ENCODE measurements at regions not wholly inside any gene's neighbourhood (a gene's known extent, or its start where the extent isn't known, plus 50 kb on each side); places are given as distances from the start of the nearest gene placed in this dataset.

- no peak for DNase-seq
Measured at GRCh38 chr9:108599571-108599970, 256.2 kb downstream of the ACTL7B start.

GRCh38 chr9:108591121-108591520, 264.7 kb downstream of the ACTL7B start:
- no peak for DNase-seq

DNA sequence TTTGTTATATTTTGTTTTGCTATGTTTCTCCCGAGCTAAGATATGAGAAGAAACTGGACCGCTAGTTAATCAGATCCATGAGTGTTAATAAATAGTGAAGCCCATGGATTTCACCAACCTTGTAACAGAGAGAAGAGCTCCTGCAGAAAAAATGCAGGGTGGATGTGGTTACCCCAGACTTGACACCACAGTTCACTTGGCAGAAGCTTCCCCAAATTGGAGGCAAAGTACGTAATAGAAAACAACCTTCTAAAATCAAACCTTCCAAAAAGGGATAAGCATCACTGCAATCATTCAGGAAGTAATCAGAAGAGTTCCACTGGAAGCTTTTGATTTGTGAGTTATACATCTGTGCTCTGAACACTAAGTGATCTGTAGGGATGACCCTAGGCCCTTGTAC, 267.5 kb downstream of the ACTL7B start:
- DNase-seq = no peak

- DNase-seq = no peak
Measured at GRCh38 chr9:108586471-108587139, 269.2 kb downstream of the ACTL7B start.

DNA sequence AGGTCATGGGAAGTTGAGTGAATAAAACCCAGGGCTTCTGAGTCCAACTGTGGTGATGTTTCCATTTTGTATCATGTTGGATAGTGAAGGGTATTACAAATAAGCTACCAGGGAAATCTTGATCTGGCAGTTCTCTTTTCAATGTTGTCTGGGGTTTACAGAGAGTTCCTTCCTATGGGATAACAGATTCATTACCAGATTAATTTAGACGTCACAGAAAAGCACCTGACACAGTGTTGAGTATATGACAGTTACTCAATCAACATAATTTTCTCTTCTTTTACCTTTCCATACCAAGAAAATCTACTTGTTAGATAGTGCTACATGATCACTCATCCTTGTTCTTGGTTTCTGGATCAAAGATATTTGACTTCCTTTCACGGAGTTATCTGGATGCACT, 270.9 kb downstream of the ACTL7B start:
- DNase-seq = no peak

GRCh38 chr9:108582726-108583125, 273.1 kb downstream of the ACTL7B start:
- no peak for DNase-seq

GRCh38 chr9:108579757-108580439, 275.9 kb downstream of the ACTL7B start:
- no peak for DNase-seq

DNA sequence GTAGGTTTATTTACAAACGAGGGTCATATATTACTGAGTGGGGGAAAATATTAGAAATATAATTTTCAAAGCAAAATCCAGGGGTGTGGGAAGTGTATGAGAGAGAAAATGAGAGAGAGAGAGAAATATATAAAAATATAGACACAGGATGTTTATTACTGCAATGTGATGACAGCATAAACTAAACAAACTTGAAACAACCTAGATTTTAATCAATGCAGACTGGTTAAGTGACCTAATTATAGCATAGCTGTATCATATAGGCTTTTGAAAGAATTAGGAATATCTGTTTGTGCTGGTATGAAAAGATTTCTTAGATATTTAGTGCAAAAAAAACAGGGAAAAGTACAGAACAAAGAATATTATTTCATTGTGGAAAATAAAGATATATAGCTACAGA, 280.5 kb downstream of the ACTL7B start:
- no peak for DNase-seq

GRCh38 chr9:108569624-108570023, 286.2 kb downstream of the ACTL7B start:
- no peak for DNase-seq

GRCh38 chr9:108568093-108568492, 287.7 kb downstream of the ACTL7B start:
- DNase-seq = no peak

DNA sequence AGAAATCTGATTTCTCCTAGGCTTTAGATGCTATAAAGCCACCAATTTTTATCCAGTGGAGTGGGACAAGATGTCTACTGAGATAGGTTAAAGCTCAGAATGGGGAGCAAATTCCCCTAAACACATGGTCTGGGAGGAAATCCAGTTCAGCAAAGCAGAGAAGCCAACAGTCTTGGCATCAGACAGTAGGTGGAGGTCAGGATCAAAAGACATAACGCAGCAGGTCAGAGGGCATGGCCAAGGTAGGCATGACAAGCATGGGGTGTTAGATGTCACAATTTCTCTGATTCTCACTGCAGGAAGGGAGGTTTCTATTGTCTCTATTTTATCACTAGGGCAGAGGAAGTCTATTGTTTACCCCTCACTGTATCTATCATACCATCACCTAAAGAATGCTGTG, 288.2 kb downstream of the ACTL7B start:
- no peak for DNase-seq

GRCh38 chr9:108565651-108566378, 290.0 kb downstream of the ACTL7B start:
- DNase-seq = peak; percentile 80

GRCh38 chr9:108562176-108562575, 293.6 kb downstream of the ACTL7B start:
- DNase-seq = no peak

DNA sequence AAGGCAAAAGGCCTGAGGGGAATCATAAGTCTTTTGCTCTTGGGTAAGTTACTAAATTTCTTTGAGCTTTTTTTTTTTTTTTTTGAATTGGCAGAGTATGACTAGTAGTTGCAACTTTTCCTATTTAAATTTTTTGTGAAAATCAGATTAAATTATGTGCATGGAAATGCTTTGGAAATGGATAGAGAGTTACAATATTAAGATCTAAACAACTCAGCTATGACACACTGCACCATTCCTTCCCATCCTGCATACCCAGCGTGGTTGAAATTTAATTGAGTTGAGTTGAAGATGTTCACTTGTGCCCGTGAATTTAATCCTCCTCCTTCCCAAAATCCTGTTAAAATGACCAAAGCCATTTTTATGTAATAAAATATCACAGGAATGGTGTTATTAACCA, 296.4 kb downstream of the ACTL7B start:
- no peak for DNase-seq

DNA sequence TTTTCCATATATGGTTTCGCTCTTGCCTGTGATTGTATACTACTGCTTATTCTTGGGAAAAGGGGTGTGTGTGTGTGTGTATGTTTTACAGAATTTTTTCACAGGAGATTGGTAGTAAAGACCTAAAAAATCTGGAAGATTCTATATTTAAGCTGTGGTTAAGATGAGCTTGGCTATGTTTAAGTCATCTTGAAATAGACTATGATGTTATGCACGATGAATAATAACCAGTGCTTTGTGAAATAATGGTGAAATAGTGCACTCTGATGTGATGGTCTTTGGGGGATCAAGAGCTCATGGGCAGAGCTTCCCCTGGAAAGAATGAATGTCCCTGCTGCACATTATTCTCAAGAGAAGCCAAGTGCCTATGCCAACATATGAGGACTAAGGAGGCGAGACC, 301.0 kb downstream of the ACTL7B start:
- no peak for DNase-seq

- no peak for DNase-seq
Measured at GRCh38 chr9:108553111-108553635, 302.6 kb downstream of the ACTL7B start.

DNA sequence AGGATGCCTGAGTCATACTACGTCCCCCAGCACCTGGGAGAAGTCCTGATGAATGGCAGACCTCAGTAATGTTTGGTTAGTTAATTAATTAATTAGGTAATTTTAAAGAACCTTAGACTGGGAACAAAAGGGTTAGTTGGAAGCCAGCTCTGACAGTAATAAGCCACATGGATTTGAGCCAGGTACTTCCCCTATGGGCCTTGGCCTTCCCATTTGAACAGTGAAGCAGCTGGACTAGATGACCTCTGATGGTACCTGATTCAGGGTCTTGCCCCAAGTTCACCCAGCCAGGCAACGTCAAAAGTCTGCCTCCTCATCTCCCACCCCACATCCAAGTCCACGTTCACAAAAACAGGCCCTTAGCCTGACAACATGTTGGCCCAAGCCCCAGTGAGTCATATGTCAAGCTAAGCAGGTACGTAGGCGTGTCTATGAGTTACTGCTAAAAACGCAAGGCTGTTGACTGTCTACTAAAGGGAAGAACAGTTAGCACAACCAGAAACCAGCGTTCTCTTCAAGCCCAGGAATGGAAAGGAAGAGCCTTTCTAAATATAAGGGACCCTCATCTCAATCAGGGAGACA, 303.2 kb downstream of the ACTL7B start:
- no peak for DNase-seq

- peak; percentile 79 for DNase-seq
Measured at GRCh38 chr9:108551030-108551841, 304.6 kb downstream of the ACTL7B start.

GRCh38 chr9:108550106-108550505, 305.7 kb downstream of the ACTL7B start:
- DNase-seq = no peak

GRCh38 chr9:108549184-108549583, 306.6 kb downstream of the ACTL7B start:
- DNase-seq = peak; percentile 74

DNA sequence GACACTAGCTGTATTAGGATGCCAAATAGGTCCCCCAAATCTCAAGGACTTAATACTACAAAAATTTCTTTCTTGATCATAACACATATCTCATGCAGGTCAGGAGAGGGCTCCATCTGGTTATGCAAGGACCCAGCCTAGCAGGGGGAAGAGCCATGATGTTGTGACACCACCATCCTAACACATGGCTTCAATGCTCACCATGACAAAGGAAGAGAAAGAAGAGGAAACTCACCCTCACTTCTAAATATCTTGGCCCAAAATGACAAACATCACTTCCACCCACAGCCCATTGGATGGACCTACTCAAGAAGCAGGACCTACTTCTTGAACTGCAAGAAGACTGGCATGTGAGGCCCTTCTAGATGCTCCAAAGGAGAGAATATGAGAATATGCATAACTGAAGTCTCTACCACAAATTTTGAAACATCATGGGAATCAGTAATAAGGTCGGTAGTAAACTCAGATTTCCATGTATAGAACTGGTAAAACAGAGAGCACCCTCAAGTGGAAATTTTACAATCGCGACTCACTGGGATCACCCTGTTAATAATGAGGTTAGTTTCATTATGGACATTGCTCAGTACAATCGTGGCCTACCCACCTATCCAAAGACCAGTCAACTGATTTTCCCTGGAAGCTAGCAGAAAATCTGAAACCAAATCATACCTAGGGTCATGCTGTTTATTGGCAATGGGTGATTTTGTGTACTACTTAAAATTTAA, 308.2 kb downstream of the ACTL7B start:
- DNase-seq = no peak

DNA sequence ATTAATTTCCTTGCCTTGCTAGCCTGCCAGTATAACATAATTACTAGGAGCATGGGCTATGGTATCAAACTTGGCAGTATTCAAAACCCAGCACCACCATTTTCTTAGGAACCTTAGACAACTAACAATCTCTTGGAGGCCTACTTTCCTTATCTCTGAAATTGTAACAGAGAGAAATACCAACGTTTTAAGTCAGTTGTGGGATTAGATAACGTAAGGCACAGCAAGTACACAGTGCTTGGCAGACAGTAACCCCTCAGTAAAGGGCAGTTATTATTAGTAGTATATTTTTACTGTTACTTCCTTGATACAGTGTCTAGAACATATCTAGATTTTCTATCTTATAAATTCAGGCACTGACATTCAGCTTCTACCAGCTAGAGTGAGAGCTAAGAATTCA, 309.6 kb downstream of the ACTL7B start:
- DNase-seq = no peak
